ENCODE measurements at regions not wholly inside any gene's neighbourhood (a gene's known extent, or its start where the extent isn't known, plus 50 kb on each side); places are given as distances from the start of the nearest gene placed in this dataset.
"Not testable (repeated sequence)": the region's sequence is repeated elsewhere in the genome, so short reads cannot be mapped to it uniquely, and the experiment has no call there.

DNA sequence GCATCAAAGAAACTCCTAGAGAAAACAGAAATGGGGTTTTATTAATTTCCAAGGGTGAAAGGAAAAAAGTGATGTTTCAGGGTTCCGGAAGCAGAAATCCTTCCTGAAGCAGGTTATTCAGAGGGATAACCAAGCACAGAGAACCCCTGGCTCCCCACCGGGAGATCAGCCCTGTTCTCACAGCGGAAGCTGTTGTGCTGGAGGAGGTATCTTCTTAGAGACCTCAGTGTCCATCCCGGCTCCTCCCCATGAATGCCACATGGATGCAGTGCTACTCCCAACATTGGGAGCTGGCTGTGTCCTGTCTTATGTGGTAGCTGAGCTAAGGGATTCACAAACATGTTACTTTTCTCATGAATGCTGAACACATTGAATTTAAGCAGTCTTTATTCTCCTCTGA lies 80.9 kb upstream of the IRX2 start:
- DNase-seq = no peak

DNA sequence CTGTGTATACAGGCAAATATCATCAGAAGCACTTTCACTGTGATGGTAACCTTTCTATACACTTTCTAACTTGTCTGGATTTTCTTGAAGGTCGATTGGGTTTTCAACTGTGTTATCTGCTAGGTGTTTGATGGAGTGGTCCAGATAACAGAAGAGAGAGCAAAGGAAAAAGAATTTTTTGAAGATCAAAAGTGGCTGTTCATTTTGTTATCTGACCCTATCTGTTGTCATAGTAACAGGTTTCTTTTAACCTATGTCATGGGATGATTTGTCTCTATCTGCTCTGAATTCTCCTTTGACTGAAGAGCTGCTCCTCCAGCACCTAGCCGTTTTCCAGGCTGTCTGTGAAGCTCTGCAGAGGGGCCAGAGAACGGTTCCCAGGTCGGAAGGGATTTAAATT lies 77.8 kb upstream of the IRX2 start:
- DNase-seq = no peak

DNA sequence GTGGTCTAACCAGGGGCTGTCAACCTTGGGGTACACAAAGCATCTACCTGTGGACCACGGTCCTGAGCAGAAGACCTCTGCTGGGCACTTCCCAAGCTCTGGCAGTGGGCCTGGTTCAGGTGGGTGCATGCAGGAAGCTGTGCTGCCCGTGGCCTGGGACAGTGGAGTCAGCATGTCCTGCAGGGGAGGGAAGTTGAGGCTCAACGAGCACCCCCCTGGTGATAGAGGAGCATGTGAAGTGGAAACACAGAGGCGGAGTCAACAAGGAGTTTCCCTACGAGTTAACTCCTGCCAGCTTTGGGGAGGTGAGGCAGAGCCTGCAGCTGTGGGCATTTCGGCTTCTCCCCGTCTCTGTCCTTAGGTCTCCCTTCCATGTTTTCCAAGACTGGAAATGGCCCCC lies 67.5 kb upstream of the IRX2 start:
- no peak for DNase-seq

- no peak for DNase-seq
Measured at GRCh38 chr5:2817031-2817603, 65.6 kb upstream of the IRX2 start.

DNA sequence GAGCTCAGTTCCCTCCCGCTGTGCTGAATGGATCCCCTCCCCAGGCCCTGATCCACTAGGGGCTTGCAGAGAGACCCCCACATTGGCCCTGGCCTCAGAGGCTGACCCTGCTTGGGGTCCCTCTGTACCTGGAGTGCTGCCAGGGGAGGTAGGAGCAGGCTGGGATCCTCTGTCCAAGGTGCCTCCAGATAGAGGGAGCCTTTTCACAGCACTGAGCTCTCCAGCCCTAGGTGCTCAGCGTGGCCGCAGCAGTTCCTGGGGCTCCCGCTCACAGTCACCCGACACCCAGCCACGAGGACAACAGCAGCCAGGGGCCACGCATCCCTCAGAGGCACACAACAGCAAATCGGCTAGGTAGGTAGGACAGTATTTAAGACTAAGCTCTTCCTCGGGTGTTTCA lies 62.2 kb upstream of the IRX2 start:
- no peak for DNase-seq

DNA sequence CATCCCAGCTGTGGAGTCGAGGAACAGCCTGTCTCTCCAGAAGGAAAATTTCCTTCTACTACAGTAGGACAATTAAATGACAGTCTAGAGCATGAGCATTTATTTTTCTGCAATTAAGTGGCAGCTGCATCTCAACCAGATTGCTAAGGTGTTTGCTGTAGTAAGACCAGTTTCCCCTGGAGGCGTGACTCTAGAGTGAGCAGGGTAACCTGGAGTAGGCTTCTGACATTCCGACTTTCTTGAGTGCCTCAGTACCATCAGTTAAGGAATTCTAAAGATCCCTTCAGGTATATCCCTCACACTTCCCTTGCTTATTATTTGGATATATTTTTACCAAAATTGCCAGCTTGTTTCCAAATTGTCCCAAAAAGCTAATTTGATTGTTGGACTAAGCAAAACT lies 59.2 kb upstream of the IRX2 start:
- no peak for DNase-seq

- not testable (repeated sequence) for DNase-seq
Measured at GRCh38 chr5:2807244-2807643, 55.8 kb upstream of the IRX2 start.

DNA sequence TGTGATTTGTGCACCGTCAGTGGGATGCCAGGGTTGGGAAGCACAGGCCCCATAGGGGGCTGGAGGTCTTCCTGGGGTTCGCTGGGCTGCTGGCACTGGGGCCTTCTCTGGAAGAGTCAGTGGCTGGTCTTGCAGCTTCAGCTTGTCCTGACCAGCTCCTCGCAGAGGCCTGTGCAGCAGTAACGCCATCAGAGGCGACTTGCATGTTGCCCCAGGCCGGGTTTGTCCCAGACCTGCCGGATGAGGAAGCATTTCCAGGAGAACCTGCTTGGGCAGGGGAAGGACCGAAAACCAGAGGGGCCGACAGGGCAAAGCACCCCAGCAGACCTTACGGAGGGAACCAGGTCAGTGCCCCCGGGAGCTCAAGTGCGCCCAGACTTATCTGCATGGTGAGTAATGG lies 54.7 kb upstream of the IRX2 start:
- no peak for DNase-seq

DNA sequence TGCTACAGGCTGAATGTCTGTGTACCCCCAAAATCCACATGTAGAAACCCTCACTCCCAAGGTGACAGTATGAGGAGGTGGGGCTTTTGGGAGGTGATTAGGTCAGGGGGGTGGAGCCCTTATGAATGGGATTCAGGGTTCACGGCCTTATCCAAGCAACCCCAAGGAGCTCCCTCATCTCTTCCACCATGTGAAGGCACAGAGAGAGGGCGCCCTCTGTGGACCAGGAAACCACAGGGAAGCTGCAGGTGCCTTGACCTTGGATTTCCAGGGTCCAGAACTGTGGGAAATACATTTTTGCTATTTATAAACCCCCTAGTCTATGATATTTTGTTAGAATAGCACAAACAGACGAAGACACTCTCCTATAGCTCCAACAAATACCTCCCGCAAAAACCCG lies 53.6 kb upstream of the IRX2 start:
- no peak for DNase-seq

DNA sequence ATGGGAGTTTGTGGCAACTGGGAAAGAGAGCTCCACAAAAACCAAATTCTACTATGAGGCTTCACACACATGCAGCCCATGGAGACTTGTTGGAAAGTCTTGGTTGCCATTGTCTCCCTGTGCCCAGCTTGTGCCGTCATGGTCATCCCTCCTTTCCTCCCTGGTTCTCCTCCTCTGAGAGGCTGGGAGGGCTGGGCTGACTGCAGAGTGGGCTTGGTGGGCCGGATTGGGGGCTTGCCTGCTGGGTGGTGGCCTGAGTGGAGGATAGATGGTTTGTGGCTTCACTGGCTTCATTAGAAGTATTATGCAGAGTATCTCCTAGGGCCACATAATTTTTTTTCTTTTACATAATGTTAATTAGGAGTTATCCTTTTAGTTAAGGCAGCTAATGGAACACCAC lies 52.3 kb upstream of the IRX2 start:
- DNase-seq = no peak

- DNase-seq = no peak
Measured at GRCh38 chr5:2802693-2803365, 51.4 kb upstream of the IRX2 start.

DNA sequence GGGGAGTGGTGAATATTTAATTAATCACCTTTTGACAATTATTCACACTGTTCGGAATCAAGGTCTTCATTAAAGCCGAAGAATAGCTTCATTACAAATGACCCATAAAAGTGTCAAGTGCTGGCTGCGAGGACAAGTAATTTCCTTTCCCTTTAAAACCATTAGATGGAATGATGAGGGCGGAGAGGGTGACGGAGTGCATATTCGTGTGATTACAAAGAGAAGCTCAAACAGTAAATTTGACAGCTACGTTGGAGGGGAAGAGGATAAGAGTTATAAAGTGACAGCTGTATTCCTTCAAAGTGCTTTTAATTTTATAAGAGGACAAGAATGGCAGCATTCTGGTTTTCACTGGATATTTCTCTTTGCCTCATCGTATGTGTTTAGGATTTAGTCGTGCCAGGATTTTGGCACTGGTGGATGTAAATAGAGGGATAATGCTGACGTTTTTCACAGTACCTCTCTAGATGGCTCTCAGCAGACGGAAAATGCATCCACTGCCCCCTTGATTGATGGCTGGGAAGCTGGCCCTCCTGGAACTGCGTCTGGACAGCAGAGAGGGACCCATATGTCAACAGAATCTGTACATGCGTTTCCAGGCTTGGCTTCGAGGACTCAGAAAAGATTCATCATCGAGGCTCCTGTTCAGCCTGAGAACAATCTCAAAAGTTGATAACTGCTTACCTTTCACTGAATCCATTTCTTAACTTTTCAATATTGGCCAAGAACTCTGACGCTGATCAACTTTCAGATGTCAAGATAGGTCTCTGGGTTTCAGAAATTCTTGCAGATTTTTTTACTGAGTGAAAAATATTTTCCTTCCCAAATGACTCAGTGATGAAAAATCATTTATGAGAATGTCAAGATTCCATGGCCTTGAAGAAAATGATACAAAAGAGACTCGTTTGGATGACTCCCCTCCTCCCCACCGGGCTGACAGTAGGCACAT lies 50.4 kb upstream of the IRX2 start:
- no peak for DNase-seq

Measured in DMS53 (cell line).